ENCODE measurements at regions not wholly inside any gene's neighbourhood (a gene's known extent, or its start where the extent isn't known, plus 50 kb on each side); places are given as distances from the start of the nearest gene placed in this dataset.
"Not testable (repeated sequence)": the region's sequence is repeated elsewhere in the genome, so short reads cannot be mapped to it uniquely, and the experiment has no call there.

DNA sequence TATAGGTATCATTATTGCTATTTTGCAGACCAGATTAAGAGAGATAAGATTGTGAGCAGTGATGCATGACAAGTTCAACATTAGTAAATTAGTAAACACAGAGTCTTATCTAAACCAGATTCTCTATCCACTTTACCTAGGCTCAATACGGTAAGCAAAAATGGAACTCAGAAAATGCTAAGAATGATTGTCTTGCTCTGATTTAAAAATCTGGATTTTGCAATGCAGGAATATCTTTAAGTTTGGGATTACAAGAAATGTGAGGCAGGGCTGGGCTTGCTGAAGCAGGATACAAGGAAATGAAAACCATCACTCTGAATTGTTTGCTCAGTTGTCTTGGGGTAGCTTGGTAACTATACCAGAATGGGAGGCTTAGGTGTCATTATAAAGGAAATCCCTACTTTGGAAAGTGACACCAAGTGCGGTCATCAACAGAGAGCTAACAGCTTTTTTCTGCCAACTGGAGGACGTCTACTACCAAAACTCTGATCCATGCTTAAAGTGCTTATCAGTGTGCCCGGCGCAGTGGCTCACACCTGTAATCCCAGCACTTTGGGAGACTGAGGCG lies 332.7 kb upstream of the RUNX1 start:
- ATAC-seq (no peak), DNase-seq (no peak)
- in situ Hi-C loops (cut with MboI; ENCODE audit: low sequenced_read_pairs in 4 of 4) (no loop called here), intact Hi-C loops (cut with DNase I; ENCODE audit: low total_unique reads) (no loop called here)
- Histone ChIP-seq H3K4me1 (no peaks in the 10 kb centered on the region), H3K9me3 (no peaks in the 10 kb centered on the region), H3K36me3 (no peaks in the 10 kb centered on the region), H3K4me3 (no peak overlapping the region), H3K27ac (no peak overlapping the region), H3K27me3 (no peaks in the 10 kb centered on the region)
- TF ChIP-seq CTCF (IDR thresholded peaks at IDR 0.05 in 4 of 5, conservative IDR thresholded peaks at IDR 0.05 in 1 of 5) (no peak), POLR2A (IDR thresholded peaks at IDR 0.05) (no peak)

DNA sequence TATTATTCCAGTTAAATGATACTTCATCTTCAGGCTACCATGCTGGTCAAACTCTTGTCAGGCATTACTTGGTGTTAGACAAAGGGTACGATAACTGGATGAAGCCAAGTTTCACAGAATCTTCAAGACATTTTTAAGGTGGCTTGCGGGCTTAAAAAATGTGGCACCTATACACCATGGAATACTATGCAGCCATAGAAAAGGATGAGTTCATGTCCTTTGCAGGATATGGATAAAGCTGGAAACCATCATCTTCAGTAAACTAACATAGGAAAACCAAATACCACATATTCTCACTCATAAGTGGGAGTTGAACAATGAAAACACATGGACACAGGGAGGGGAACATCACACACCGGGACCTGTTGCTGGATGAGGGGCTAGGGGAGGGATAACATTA lies 331.2 kb upstream of the RUNX1 start:
- DNase-seq; ATAC-seq; H3K36me3 ChIP-seq; in situ Hi-C loops (cut with MboI; ENCODE audit: low sequenced_read_pairs in 4 of 4); H3K4me3 ChIP-seq; H3K4me1 ChIP-seq; intact Hi-C loops (cut with DNase I; ENCODE audit: low total_unique reads); H3K27ac ChIP-seq; H3K27me3 ChIP-seq; H3K9me3 ChIP-seq: not testable (repeated sequence)

- in situ Hi-C loops (cut with MboI; ENCODE audit: low sequenced_read_pairs in 4 of 4) (no loop called here), intact Hi-C loops (cut with DNase I; ENCODE audit: low total_unique reads) (no loop called here)
- ATAC-seq (no peak), DNase-seq (no peak)
- Histone ChIP-seq H3K4me3 (no peak overlapping the region), H3K9me3 (no peaks in the 10 kb centered on the region), H3K27me3 (no peaks in the 10 kb centered on the region), H3K4me1 (no peaks in the 10 kb centered on the region), H3K27ac (no peak overlapping the region), H3K36me3 (no peaks in the 10 kb centered on the region)
- no peak for TF ChIP-seq POLR2A (IDR thresholded peaks at IDR 0.05)
- TF ChIP-seq CTCF (IDR thresholded peaks at IDR 0.05 in 4 of 5, conservative IDR thresholded peaks at IDR 0.05 in 1 of 5), result no peak
These were observed 329.8 kb upstream of the RUNX1 start for GRCh38 chr21:35378881-35379280.

GRCh38 chr21:35377505-35378090 lies 328.5 kb upstream of the RUNX1 start:
- H3K27ac ChIP-seq, result no peak overlapping the region

More at GRCh38 chr21:35377505-35378090, 328.5 kb upstream of the RUNX1 start:
- intact Hi-C loops (cut with DNase I; ENCODE audit: low total_unique reads), result no loop called here
- no peaks in the 10 kb centered on the region for H3K4me1 ChIP-seq
- ATAC-seq, result no peak
- TF ChIP-seq POLR2A (IDR thresholded peaks at IDR 0.05), result no peak
- no peak for TF ChIP-seq CTCF (IDR thresholded peaks at IDR 0.05 in 4 of 5, conservative IDR thresholded peaks at IDR 0.05 in 1 of 5)
- in situ Hi-C loops (cut with MboI; ENCODE audit: low sequenced_read_pairs in 4 of 4), result no loop called here
- H3K4me3 ChIP-seq, result no peak overlapping the region
- no peaks in the 10 kb centered on the region for H3K9me3 ChIP-seq
- DNase-seq, result no peak
- H3K27me3 ChIP-seq, result no peaks in the 10 kb centered on the region
- H3K36me3 ChIP-seq, result no peaks in the 10 kb centered on the region
